Keratinocyte (primary cell): ENCODE measurements at regions not wholly inside any gene's neighbourhood (a gene's known extent, or its start where the extent isn't known, plus 50 kb on each side); places are given as distances from the start of the nearest gene placed in this dataset.

Source experiments
- DNase-seq: peaks from one replicate; pipeline ENCODE4 v3.0.0-alpha.2; 2011; ENCODE audit warnings: low read depth, missing footprints, low spot score
- FAIRE-seq: peaks from 2 replicates; lab custom pipeline; 2011; peaks lifted over from hg19 to GRCh38; lab: Jason Lieb, UNC
- H2AFZ ChIP-seq: 2 replicates; pipeline ENCODE4 v1.6.0; 2012; ENCODE audit warnings: low read length, control low read depth, inconsistent platforms; ENCODE audit not compliant: control insufficient read depth
- H3K27ac ChIP-seq: 2 replicates; pipeline ENCODE4 v1.5.1; 2011; ENCODE audit warnings: low read length; ENCODE audit not compliant: control insufficient read depth, insufficient read depth
- H3K27me3 ChIP-seq: 3 replicates; pipeline ENCODE4 v1.6.0; 2011; ENCODE audit warnings: low read length; ENCODE audit not compliant: control insufficient read depth, insufficient read depth; ENCODE audit errors: extremely low read depth
- H3K36me3 ChIP-seq, 2 experiments: 2 replicates in 1 of 2; 3 replicates in 1 of 2; pipeline ENCODE4 v1.5.1; 2011; ENCODE audit warnings: low read length in 2 of 2, mild to moderate bottlenecking in 1 of 2; ENCODE audit not compliant: control insufficient read depth in 2 of 2, insufficient read depth in 2 of 2; ENCODE audit errors: extremely low read depth in 1 of 2
- H3K4me1 ChIP-seq: 3 replicates; pipeline ENCODE4 v1.5.1; 2011; ENCODE audit warnings: low read length; ENCODE audit not compliant: control insufficient read depth, insufficient read depth; ENCODE audit errors: extremely low read depth
- H3K4me2 ChIP-seq: 3 replicates; pipeline ENCODE4 v1.6.0; 2011; ENCODE audit warnings: low read depth, low read length; ENCODE audit not compliant: control insufficient read depth, insufficient read depth; ENCODE audit errors: extremely low read depth
- H3K4me3 ChIP-seq, 3 experiments: fragments of 200-600 bp in 1 of 3; sonication (generic) in 1 of 3; 2 replicates in 2 of 3; 3 replicates in 1 of 3; pipeline ENCODE4 v1.5.1; 2011 to 2016; ENCODE audit warnings: low read length in 3 of 3, mild to moderate bottlenecking in 3 of 3, control low read depth in 2 of 3, inconsistent platforms in 1 of 3, low read depth in 1 of 3, mixed read lengths in 1 of 3, mixed run types in 1 of 3, moderate library complexity in 1 of 3; ENCODE audit not compliant: control insufficient read depth in 2 of 3, insufficient read depth in 2 of 3; ENCODE audit errors: extremely low read depth in 1 of 3
- H3K79me2 ChIP-seq: 2 replicates; pipeline ENCODE4 v1.6.0; 2012; ENCODE audit warnings: low read length; ENCODE audit not compliant: control insufficient read depth, insufficient read depth
- H3K9ac ChIP-seq: 3 replicates; pipeline ENCODE4 v1.6.0; 2011; ENCODE audit warnings: low read length; ENCODE audit not compliant: control insufficient read depth, insufficient read depth; ENCODE audit errors: extremely low read depth
- H3K9me1 ChIP-seq: 3 replicates; pipeline ENCODE4 v1.6.0; 2011; ENCODE audit warnings: low read length; ENCODE audit not compliant: control insufficient read depth, insufficient read depth; ENCODE audit errors: extremely low read depth
- H3K9me3 ChIP-seq: 2 replicates; pipeline ENCODE4 v1.5.1; 2012; ENCODE audit warnings: low read depth, low read length; ENCODE audit not compliant: control insufficient read depth
- H4K20me1 ChIP-seq: 3 replicates; pipeline ENCODE4 v1.6.0; 2011; ENCODE audit warnings: low read length; ENCODE audit not compliant: control insufficient read depth, insufficient read depth; ENCODE audit errors: extremely low read depth
- EZH2 ChIP-seq: IDR thresholded peaks from one replicate; pipeline ENCODE4 v1.6.1; 2012; ENCODE audit warnings: inconsistent platforms, mild to moderate bottlenecking, low read length, moderate library complexity
- dilution Hi-C: fragments of 300-500 bp; cut with MboI; formaldehyde crosslinking; loops from one replicate; pipeline ENCODE4 v1.7.0; 2020; ENCODE audit warnings: low sequenced_read_pairs; ENCODE audit not compliant: extremely low pct_ligation_motif_present
- TF ChIP-seq, protein P1 (sequence below), 3 experiments: IDR thresholded peaks in 1 of 3; conservative IDR thresholded peaks in 1 of 3; optimal IDR thresholded peaks in 1 of 3; 2 replicates in 2 of 3; 3 replicates in 1 of 3; pipeline versions ENCODE3 to v1.5.1; 2011; ENCODE audit warnings: low read length in 3 of 3, mild to moderate bottlenecking in 3 of 3, moderate library complexity in 2 of 3, control low read depth in 1 of 3, inconsistent platforms in 1 of 3; ENCODE audit not compliant: insufficient read depth in 2 of 3; ENCODE audit errors: extremely low read depth in 1 of 3

DNA sequence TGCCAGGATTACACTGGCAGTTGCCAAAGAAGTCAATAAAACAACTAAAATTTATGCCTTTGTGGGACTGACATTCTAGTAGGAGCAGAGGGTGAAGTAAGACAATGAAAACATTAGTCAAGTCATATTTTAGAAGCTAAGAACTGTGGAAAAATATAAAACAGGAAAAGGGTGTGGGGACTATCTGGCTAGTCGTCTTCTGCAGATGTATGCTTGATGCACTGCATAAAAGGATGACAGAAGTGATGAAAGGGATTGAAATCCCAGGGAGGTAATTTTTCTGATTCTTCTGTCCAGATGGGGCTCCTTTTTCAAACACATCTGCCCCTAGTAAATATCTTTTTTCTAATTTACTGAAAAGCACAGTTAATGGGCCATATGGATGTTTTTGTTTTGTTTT, 706.3 kb downstream of the ADGRL2 start:
- Histone ChIP-seq H3K79me2 (no peaks in the 10 kb centered on the region), H2AFZ (no peak overlapping the region), H3K9me3 (no peaks in the 10 kb centered on the region), H3K4me2 (no peak overlapping the region), H3K27ac (no peak overlapping the region), H3K4me1 (no peaks in the 10 kb centered on the region), H4K20me1 (no peaks in the 10 kb centered on the region), H3K4me3 (no peak overlapping the region), H3K9me1 (no peaks in the 10 kb centered on the region), H3K9ac (no peak overlapping the region), H3K27me3 (no peaks in the 10 kb centered on the region), H3K36me3 (no peaks in the 10 kb centered on the region)
- TF ChIP-seq, protein P1, sequence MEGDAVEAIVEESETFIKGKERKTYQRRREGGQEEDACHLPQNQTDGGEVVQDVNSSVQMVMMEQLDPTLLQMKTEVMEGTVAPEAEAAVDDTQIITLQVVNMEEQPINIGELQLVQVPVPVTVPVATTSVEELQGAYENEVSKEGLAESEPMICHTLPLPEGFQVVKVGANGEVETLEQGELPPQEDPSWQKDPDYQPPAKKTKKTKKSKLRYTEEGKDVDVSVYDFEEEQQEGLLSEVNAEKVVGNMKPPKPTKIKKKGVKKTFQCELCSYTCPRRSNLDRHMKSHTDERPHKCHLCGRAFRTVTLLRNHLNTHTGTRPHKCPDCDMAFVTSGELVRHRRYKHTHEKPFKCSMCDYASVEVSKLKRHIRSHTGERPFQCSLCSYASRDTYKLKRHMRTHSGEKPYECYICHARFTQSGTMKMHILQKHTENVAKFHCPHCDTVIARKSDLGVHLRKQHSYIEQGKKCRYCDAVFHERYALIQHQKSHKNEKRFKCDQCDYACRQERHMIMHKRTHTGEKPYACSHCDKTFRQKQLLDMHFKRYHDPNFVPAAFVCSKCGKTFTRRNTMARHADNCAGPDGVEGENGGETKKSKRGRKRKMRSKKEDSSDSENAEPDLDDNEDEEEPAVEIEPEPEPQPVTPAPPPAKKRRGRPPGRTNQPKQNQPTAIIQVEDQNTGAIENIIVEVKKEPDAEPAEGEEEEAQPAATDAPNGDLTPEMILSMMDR (optimal IDR thresholded peaks at IDR 0.05 in 1 of 3, IDR thresholded peaks at IDR 0.05 in 1 of 3, conservative IDR thresholded peaks at IDR 0.05 in 1 of 3; ENCODE audit: extremely low read depth in 1 of 3, insufficient read depth in 2 of 3, low read length in 3 of 3) = no peak
- TF ChIP-seq EZH2 = no peak
- FAIRE-seq (no peak), DNase-seq (no peak)
- dilution Hi-C loops = no loop called here

DNA sequence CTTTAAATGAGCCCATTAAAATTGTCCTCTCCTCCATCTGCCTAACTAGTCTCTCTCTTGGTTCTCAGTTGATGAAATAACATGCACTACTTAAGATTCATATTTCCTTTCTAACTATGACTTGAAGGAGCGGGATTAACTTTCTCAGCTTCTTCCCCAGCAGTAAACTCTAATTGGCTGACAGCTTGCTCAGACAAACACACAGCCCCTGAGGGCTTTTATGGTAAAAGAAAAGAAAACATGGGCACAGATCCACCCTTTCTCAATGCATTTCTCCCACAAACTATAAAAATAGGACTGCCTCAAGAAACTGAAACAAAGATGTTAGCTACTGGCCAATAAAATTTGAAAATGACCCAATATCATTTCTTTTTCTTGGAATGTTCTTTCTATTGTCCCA, 703.1 kb downstream of the ADGRL2 start:
- no peak for TF ChIP-seq EZH2
- TF ChIP-seq, protein P1 (optimal IDR thresholded peaks at IDR 0.05 in 1 of 3, IDR thresholded peaks at IDR 0.05 in 1 of 3, conservative IDR thresholded peaks at IDR 0.05 in 1 of 3; ENCODE audit: extremely low read depth in 1 of 3, insufficient read depth in 2 of 3, low read length in 3 of 3) = no peak
- H3K9me1 ChIP-seq = no peaks in the 10 kb centered on the region
- no peaks in the 10 kb centered on the region for H3K4me1 ChIP-seq
- dilution Hi-C loops = no loop called here
- H3K9ac ChIP-seq = no peak overlapping the region
- no peak overlapping the region for H3K4me2 ChIP-seq
- H3K27ac ChIP-seq = no peak overlapping the region
- no peak overlapping the region for H2AFZ ChIP-seq
- H4K20me1 ChIP-seq = no peaks in the 10 kb centered on the region
- no peak for FAIRE-seq
- H3K9me3 ChIP-seq = no peaks in the 10 kb centered on the region
- H3K36me3 ChIP-seq = no peaks in the 10 kb centered on the region
- no peak overlapping the region for H3K4me3 ChIP-seq
- no peaks in the 10 kb centered on the region for H3K27me3 ChIP-seq
- DNase-seq = no peak
- no peaks in the 10 kb centered on the region for H3K79me2 ChIP-seq
